Transverse colon (tissue), 4 donors: ENCODE measurements at regions not wholly inside any gene's neighbourhood (a gene's known extent, or its start where the extent isn't known, plus 50 kb on each side); places are given as distances from the start of the nearest gene placed in this dataset.

Experiments used
- POLR2AphosphoS5 ChIP-seq, 3 donors: sonication (generic); formaldehyde crosslinking; IDR thresholded peaks; one replicate each; pipeline ENCODE4 v1.6.1; 2016; ENCODE audit warnings: antibody characterized with exemption in 3 of 3
- TF ChIP-seq, protein P1 (sequence below), 5 experiments: fragments of 200-600 bp in 3 of 5; fragments of 450-650 bp in 2 of 5; sonication (generic) in 3 of 5; IDR thresholded peaks; 1 replicate in 2 of 5; 2 replicates in 3 of 5; pipeline ENCODE4 v1.5.1; 2016 to 2017; ENCODE audit warnings: antibody characterized with exemption in 5 of 5, inconsistent platforms in 3 of 5, mild to moderate bottlenecking in 2 of 5, moderate library complexity in 1 of 5

GRCh38 chr2:216792222-216793021 lies 67.4 kb downstream of the TNP1 start:
- TF ChIP-seq, protein P1, sequence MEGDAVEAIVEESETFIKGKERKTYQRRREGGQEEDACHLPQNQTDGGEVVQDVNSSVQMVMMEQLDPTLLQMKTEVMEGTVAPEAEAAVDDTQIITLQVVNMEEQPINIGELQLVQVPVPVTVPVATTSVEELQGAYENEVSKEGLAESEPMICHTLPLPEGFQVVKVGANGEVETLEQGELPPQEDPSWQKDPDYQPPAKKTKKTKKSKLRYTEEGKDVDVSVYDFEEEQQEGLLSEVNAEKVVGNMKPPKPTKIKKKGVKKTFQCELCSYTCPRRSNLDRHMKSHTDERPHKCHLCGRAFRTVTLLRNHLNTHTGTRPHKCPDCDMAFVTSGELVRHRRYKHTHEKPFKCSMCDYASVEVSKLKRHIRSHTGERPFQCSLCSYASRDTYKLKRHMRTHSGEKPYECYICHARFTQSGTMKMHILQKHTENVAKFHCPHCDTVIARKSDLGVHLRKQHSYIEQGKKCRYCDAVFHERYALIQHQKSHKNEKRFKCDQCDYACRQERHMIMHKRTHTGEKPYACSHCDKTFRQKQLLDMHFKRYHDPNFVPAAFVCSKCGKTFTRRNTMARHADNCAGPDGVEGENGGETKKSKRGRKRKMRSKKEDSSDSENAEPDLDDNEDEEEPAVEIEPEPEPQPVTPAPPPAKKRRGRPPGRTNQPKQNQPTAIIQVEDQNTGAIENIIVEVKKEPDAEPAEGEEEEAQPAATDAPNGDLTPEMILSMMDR (IDR thresholded peaks at IDR 0.05), result no peak
- no peak for TF ChIP-seq POLR2AphosphoS5 (IDR thresholded peaks at IDR 0.05)
